T follicular helper cell (primary cell): ENCODE measurements at regions not wholly inside any gene's neighbourhood (a gene's known extent, or its start where the extent isn't known, plus 50 kb on each side); places are given as distances from the start of the nearest gene placed in this dataset.

ENCODE experiments used
- DNase-seq: peaks from one replicate; pipeline ENCODE4 v3.0.0-alpha.2; 2020; ENCODE audit warnings: low read depth

GRCh38 chr3:193780810-193781478 lies 187.9 kb downstream of the OPA1 start:
- DNase-seq: no peak

GRCh38 chr3:193782276-193782647 lies 189.3 kb downstream of the OPA1 start:
- DNase-seq: no peak

- DNase-seq: no peak
Observed at GRCh38 chr3:193782747-193783146, 189.7 kb downstream of the OPA1 start.

- no peak for DNase-seq
Observed at GRCh38 chr3:193783166-193783896, 190.3 kb downstream of the OPA1 start.

- no peak for DNase-seq
Observed at GRCh38 chr3:193784822-193785221, 191.8 kb downstream of the OPA1 start.

GRCh38 chr3:193787496-193787870 lies 194.5 kb downstream of the OPA1 start:
- no peak for DNase-seq

GRCh38 chr3:193788189-193788991 lies 195.4 kb downstream of the OPA1 start:
- DNase-seq: no peak

- no peak for DNase-seq
Observed at GRCh38 chr3:193789455-193789854, 196.4 kb downstream of the OPA1 start.

GRCh38 chr3:193790086-193790990 lies 197.3 kb downstream of the OPA1 start:
- no peak for DNase-seq

GRCh38 chr3:193791041-193792032 lies 198.3 kb downstream of the OPA1 start:
- no peak for DNase-seq

GRCh38 chr3:193793123-193793522 lies 200.1 kb downstream of the OPA1 start:
- no peak for DNase-seq

GRCh38 chr3:193794002-193794881 lies 201.2 kb downstream of the OPA1 start:
- DNase-seq: no peak

GRCh38 chr3:193795062-193795690 lies 202.2 kb downstream of the OPA1 start:
- DNase-seq: no peak

GRCh38 chr3:193796089-193796488 lies 203.1 kb downstream of the OPA1 start:
- DNase-seq: no peak

- no peak for DNase-seq
Observed at GRCh38 chr3:193797566-193797965, 204.6 kb downstream of the OPA1 start.

GRCh38 chr3:193798051-193798450 lies 205.0 kb downstream of the OPA1 start:
- no peak for DNase-seq

GRCh38 chr3:193800138-193801043 lies 207.4 kb downstream of the OPA1 start:
- DNase-seq: no peak

- no peak for DNase-seq
Observed at GRCh38 chr3:193801097-193801496, 208.1 kb downstream of the OPA1 start.
